GM18511 (cell line): ENCODE measurements at regions not wholly inside any gene's neighbourhood (a gene's known extent, or its start where the extent isn't known, plus 50 kb on each side); places are given as distances from the start of the nearest gene placed in this dataset.

Experiments used
- ATAC-seq: cut with Tn5 transposase; IDR thresholded peaks from one replicate; pipeline ENCODE4 v1.9.1; 2021; ENCODE audit warnings: mild to moderate bottlenecking, moderate library complexity; ENCODE audit not compliant: unreplicated experiment

DNA sequence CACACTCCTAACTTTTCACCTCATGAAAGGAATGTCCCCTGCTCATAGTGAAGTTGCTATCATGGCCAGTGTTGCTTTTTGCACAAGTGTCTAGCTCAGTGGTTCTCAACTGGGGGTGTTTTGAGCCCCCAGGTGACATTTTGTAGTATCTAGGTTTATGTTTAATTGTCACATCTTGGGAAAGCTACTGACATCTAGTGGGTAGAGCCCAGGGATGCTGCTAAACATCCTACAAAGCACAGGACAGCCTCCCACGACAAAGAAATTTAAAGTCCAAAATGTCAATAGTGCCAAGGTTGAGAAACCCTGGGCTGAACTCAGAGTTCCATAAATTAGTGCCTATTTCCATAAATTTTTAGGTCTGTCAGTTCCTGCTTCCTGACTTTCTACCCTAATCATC, 70.7 kb upstream of the HCCS start:
- ATAC-seq, result no peak

DNA sequence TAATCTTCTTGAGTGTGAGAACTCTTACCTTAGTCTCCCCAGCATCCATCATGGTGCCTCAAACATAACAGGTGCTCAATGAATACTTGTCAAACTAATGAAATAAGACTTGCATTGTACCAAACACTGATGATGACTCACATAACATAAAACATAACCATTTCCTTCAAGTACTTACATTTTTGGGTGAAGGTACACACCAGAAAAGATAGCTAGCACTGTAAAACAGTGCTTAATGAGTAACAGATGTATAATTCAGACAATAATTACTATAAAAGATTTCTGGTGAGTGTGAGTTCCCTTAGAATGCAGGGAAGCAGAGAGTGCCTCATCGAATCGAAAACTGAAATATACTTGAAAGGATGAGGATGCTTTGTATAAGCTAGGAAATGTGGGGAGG, 70.1 kb upstream of the HCCS start:
- ATAC-seq, result no peak

DNA sequence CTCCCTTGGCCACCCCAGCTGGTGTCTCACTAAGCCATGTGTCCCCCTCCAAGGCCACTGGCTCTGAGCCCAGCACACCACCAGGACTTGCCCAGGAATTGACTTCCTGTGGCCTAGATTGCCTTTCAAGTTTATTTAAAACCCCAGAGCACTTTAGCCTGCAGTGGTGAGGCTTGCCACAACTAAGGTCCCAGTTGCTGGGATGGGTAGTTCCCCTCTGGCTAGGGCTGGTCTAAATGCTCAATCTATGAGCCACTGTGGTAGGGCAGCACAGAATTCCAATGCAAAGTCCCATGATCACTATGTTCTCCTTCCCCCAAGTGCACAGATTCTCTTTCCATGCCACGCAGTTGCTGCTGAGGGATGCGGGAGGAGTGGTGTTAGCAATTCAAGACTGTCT, 61.1 kb upstream of the HCCS start:
- no peak for ATAC-seq

DNA sequence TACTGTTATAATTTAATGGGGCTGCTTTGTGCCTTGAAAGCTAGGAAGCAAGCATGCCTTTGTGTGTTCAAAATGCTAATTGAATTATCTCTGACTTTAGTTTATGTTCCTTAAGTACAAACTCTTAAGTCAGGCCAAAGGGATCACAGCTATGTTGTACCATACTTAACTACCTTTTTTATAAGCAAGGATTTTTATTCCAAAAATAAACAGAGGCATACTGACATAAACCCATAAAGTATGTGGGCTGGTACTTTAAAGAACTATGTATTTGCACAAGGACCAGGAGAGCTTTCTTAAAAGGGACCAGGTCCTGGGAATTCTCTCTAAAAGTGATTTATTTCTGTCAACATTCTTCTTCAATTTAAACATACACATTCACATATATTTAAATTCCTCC, 57.8 kb upstream of the HCCS start:
- no peak for ATAC-seq

DNA sequence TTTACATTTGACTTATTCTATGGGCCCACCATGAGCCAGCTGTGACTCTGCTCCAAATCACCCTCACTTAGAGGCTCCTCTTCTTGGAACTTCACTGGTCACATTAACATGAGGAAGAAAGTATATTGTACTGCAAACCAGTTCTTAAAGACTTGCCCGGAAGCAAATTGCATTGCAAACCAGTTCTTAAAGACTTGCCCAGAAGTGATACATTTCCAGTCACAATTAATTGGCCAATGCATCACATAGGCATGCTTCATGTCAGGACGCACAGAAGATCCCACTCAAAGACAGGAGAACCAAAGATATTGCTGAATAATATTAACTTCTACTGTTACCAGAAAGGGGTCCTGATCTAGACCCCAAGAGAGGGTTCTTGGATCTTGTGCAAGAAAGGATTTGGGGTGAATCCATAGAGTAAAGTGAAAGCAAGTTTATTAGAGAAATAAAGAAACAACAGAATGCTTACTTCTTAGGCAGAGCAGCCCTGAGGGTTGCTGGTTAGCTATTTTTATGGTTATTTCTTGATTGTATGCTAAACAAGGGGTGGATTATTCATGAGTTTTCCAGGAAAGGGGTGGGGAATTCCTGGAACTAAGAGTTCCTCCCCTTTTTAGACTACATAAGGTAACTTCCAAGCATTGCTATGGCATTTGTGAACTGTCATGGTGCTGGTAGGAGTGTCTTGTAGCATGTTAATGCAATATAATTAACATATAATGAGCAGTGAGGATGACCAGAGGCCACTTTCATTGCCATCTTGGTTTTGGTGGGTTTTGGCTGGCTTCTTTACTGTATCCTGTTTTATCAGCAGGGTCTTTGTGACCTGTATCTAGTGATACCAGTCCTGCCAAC, 54.6 kb upstream of the HCCS start:
- ATAC-seq, result no peak

DNA sequence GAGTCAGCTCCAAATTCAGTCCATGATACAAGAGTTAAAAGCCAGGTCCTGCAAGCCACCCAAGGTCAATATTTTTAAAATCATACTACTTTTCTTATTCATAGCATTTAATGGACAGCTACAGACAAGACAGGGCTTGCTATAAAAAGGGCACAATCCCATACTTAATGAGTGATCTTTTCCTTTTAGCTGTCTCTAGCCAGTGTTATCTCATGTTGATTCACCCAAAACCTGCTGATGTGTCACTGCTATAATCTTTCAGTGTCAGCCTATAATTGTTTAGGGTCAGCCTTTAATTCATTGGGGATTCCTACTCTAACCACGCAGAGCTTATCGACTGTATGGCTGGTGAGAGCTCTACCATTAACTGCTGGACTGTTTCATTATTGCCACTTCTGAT, 51.2 kb upstream of the HCCS start:
- no peak for ATAC-seq
